ENCODE measurements at regions not wholly inside any gene's neighbourhood (a gene's known extent, or its start where the extent isn't known, plus 50 kb on each side); places are given as distances from the start of the nearest gene placed in this dataset.

DNA sequence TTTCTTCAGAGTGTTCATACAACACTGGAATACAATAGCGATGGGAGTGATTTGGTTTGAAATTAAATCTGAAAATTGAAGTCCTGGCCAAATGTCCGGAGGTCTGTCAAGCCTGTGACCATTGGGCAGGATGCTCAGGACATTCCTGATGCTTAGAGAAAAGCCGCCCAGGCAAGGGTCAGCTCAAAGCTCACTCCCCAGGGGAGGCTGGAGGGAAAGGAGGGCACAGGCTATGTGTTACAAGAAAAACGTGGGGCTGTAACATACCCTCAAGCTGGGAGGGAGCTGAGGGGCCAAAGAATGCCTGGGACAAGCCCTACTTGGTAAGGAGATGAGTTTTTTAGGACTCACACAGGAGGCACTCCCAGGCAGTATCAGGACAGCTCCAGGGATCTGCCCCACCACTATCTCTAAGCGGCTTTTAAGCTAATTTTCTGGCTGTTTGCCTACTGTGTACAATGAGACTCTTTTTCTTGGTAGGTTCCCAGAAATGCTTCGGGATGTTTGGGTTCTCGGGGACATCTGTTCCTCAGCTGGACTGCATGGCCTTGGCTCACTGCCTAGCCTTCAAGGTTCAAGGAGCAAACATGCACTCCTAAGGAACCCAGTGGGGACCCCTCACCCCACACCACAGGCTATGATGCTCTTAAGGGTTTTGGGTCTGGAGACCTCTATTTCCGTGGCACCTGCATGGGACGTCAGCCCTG lies 500.1 kb downstream of the BRD1 start:
- no peak for DNase-seq (ENCODE audit: low read depth)

- no peak for DNase-seq (ENCODE audit: low read depth)
Observed at GRCh38 chr22:49326558-49326957, 501.1 kb downstream of the BRD1 start.

- no peak for DNase-seq (ENCODE audit: low read depth)
Observed at GRCh38 chr22:49325531-49326395, 501.9 kb downstream of the BRD1 start.

- DNase-seq (ENCODE audit: low read depth) = peak; percentile 51
Observed at GRCh38 chr22:49324527-49325491, 502.9 kb downstream of the BRD1 start.

- DNase-seq (ENCODE audit: low read depth) = no peak
Observed at GRCh38 chr22:49323751-49324415, 503.8 kb downstream of the BRD1 start.

DNA sequence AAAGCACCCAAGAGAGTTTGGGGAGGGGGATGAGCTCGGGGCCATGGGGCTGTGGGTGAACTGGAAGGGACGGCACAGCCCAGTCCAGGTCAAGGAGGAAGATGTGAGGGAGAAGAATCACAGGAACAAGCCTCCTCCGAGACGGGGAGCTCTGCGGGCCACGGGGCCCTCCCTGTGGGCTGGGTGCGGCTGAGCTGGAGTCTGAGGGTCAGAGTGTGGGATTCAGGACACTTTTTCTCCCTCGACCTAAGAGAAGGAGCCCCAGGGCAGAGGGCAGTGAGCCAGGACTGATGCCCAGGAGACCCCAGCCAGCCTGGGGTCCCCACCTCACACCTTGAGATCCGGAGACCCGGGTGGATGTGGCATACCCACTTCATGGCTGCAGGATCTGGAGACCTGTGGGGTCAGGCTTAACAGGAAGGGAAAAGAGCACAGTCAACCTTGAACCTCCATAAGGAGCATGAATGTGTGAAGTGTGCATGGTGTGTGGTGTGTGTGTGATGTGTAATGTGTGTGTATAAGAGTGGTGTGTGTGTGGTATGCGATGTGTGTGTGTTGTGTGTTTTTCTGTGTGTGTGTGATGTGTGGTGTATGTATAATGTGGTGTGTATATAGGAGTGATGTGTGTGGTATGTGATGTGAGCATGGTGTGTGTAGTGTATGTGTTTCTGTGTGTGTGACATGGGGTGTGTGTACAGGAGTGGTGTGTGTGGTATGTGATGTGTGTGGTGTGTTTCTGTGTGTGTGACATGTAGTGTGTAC lies 504.6 kb downstream of the BRD1 start:
- DNase-seq (ENCODE audit: low read depth) = no peak

GRCh38 chr22:49322231-49322630 lies 505.4 kb downstream of the BRD1 start:
- no peak for DNase-seq (ENCODE audit: low read depth)

GRCh38 chr22:49321477-49322055 lies 506.1 kb downstream of the BRD1 start:
- DNase-seq (ENCODE audit: low read depth) = no peak

GRCh38 chr22:49320714-49321476 lies 506.8 kb downstream of the BRD1 start:
- DNase-seq (ENCODE audit: low read depth) = no peak

GRCh38 chr22:49317369-49317768 lies 510.3 kb downstream of the BRD1 start:
- DNase-seq (ENCODE audit: low read depth) = no peak

- DNase-seq (ENCODE audit: low read depth) = no peak
Observed at GRCh38 chr22:49312601-49313000, 515.1 kb downstream of the BRD1 start.

DNA sequence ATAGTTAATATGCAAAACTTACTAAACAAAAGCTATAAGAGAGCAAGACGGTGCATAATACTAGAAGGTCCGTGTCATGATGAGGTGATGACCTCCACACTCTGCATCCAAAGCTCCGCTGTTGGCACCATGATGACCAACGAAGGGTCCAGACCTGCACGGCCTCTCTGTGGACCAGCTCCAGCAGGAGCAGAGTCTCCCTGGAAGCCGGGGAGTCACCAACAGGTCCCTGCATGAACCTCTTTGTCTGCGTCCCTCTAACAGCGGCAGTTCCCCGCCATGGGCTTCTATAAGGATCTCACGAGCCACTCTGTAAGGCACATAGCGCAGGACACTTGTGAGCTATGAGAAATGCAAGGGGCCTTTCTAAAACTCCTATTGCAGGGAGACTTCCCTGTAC lies 517.3 kb downstream of the BRD1 start:
- DNase-seq (ENCODE audit: low read depth) = no peak

DNA sequence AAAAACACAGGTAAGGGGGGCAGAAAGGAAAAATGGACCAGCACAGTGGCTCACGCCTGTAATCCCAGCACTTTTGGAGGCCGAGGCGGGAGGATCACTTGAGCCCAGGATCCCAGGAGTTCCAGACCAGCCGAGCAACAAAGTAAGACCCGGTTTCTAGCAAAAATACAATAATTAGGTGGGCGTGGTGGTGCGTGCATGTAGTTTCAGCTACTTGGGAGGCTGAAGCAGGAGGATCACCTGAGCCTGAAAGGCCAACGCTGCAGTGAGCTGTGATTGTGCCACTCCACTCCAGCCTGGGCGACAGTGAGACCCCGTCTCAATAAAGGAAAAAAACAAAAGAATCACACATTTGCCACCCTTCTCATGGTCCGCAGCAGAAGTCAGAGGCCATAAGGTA lies 519.4 kb downstream of the BRD1 start:
- DNase-seq (ENCODE audit: low read depth) = no peak

DNA sequence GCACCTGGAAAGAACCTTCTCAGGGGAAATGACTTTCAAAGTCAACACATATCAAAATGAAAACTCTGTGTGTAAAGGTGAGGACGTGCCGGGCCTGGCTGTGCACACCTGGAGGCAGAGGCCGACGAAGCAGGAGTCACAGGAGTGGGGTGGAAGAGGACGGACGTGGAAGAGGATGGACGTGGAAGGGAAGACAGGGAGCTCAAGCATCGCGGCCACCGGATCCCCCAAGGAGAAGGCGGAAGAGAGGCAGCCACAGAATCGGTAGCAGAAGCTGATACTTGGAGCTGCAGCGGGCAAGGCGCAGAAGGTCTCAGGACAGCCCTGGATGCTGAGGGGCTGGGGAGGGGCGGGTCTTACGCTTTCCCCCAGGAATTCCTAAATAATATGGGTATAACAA lies 519.8 kb downstream of the BRD1 start:
- DNase-seq (ENCODE audit: low read depth) = no peak

DNA sequence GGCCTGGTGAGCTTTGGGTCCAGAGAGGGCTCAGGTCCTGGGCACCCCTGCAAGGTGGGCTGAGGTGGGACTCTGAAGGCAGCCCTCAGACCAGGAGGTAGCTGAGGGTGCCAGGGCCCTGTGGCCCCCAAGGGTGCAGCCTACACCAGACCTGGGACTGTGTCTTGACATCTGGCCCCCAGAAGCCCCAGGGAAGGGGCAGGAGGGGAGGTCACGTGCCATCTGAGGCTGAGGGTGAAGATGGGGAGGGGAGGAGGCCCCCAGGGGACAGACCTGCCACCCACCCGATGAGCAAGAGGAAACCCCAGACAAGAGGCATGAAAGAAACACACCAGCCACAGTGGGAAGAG lies 520.2 kb downstream of the BRD1 start:
- DNase-seq (ENCODE audit: low read depth) = no peak

- DNase-seq (ENCODE audit: low read depth) = no peak
Observed at GRCh38 chr22:49306632-49307480, 520.8 kb downstream of the BRD1 start.

DNA sequence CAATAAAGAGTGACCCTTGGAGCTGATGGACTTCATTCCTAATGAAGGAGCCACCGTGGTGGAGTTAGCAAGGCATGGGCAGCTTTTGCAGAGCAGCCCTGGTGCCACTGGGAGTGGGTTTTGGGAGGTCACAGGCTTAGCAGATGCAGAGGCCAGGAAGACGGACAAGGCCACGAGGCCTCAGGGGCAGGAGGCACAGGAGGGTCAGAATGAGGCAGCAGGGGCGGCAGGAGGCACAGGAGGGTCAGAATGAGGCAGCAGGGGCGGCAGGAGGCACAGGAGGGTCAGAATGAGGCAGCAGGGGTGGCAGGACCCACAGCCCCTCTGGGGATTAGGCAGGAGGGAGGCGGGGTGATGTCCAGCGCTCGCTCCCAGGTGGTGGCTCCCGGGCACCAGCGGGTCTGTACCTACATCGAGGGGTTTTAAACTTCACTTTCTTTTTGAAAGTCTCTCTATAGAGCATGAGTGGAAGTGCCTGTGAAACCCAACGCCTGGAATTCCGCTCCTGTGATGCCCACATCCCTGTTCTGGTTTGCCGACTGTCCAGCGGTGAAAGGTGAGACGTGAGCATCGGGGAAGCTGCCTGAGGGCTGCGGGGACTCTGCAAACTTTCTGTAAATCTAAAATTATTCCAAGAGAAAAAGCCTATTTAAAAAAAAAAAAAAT lies 521.6 kb downstream of the BRD1 start:
- DNase-seq (ENCODE audit: low read depth) = no peak
